ENCODE measurements at regions not wholly inside any gene's neighbourhood (a gene's known extent, or its start where the extent isn't known, plus 50 kb on each side); places are given as distances from the start of the nearest gene placed in this dataset.

DNA sequence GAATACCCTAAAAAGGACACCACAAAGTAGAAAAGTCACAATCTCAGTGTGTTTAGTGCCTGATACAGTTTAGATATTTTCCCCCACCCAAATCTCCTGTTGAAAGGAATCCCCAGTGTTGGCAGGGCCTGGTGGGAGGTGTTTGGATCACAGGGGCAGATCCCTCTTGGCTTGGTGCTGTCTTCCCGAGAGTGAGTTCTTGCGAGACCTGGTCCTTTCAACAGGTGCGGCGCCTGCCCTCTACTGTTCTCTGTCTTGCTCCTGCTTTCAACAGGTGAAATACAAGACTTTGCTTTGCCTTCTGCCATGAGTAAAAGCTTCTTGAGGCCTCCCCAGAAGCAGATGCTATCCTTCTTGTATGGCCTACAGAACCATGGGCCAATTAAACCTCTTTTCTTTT lies 534.3 kb upstream of the NRSN1 start:
- DNase-seq (ENCODE audit: extremely low read depth, low read depth): no peak

GRCh38 chr6:23600118-23600517 lies 525.9 kb upstream of the NRSN1 start:
- no peak for DNase-seq (ENCODE audit: extremely low read depth, low read depth)

DNA sequence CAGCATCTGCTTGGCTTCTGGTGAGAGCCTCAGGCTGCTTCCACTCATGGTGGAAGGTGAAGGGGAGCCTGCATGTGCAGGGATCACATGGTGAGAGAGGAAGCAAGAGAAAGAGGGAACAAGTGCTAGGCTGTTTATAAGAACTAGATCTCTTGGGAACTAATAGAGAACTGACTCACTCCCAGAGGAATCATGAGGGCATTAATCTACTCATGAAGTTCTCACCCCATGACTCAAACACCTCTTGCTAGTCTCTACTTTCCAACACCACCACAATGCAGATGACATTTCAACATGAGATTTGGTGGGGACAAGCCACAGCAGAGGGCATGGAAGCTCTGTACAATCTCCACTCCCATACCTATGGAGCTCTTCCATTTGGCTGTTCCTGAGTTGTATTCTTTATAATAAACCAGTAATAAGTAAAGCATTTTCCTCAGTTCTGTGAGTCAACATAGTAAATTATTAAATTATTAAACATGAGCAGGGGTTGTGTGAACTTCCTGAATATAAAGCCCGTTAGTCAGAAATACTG lies 524.1 kb upstream of the NRSN1 start:
- no peak for DNase-seq (ENCODE audit: extremely low read depth, low read depth)

- no peak for DNase-seq (ENCODE audit: extremely low read depth, low read depth)
Measured at GRCh38 chr6:23608931-23609435, 517.0 kb upstream of the NRSN1 start.

DNA sequence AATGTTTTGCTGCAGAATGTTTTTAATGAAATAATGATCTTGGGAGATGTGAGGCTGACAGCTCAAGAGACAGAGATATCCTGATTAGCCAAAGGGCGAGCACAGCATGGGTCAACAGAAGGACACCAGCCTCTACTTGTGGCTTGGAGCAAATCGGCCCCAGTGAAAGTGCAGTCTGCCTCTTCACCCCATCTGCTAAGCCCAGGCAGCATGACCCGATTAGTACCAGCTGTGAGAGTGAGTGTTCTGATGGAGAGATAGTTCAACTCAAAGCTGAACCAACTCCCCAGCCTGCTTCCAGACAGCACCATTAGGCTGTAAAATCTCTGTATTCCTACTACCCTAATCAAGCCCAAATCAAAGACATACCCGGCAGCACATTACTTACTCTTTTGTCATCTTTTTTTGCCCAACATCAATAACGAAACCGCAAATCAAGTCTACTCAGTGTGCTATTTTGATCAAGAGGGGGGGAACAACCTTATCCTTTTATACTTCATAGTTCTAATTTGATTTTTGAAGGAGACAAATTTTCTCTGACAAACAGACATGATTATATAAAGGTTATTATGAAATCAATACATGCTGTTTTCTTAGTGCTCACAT lies 514.1 kb upstream of the NRSN1 start:
- no peak for DNase-seq (ENCODE audit: extremely low read depth, low read depth)

DNA sequence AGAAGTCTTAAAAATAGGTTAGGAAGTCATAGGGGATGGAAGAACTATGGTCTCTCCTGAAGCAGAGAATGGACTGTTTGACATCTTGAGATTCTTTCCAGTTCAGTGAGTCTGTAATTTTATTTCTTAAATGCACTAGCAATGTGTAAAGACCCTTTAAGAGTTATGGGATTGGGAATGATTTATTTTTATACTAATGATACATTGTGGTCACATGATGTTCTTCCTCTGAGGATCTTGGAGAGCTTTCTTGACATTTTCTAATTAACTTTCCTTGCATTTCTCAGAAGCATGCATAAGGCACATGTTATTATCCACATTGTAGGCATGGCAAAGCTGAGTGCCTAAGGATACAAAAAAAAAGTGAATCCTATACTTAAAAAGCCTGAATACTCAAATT lies 507.6 kb upstream of the NRSN1 start:
- DNase-seq (ENCODE audit: extremely low read depth, low read depth): no peak

DNA sequence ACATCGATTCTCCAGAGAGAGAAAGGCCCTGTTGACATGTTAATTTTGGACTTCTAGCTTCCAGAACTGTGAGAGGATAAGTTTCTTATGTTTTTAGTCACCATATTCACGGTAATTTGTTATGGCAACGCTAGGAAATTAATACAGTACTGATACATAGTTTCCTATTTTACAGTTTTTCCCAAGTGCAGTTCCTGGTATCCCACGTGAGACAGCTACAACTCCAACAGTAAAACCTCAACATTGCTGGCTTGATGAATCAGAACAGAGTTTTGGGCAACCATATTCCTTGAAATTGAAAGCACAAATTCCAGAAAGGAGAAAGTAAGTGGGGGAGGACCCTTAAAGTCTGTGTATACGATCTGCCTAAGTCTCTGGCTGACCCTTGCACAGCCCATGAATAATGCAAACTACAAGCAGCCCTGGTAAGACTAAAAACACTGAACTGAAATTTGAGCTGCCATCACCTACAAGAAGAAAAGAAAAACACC lies 505.1 kb upstream of the NRSN1 start:
- DNase-seq (ENCODE audit: extremely low read depth, low read depth): no peak

GRCh38 chr6:23630726-23631635 lies 495.0 kb upstream of the NRSN1 start:
- DNase-seq (ENCODE audit: extremely low read depth, low read depth): no peak

GRCh38 chr6:23633996-23634395 lies 492.0 kb upstream of the NRSN1 start:
- DNase-seq (ENCODE audit: extremely low read depth, low read depth): no peak

DNA sequence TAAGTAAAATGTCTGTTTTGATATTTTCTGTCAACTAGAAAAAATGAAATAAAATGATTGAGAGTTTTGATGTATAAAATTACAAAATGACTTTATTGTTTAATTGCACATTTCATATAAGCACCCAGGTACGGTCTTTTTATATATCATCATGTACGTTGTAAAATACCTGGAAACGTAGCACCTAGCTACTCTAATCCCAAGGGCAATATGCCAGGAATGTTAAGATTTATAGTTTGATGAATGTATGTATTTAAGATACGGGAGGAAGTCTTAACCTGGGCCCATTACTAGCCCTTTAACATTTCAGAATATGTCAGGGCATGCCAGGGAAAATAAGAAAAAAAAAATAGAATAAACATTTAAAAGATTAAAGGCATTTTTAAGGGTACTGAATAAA lies 490.9 kb upstream of the NRSN1 start:
- no peak for DNase-seq (ENCODE audit: extremely low read depth, low read depth)

DNA sequence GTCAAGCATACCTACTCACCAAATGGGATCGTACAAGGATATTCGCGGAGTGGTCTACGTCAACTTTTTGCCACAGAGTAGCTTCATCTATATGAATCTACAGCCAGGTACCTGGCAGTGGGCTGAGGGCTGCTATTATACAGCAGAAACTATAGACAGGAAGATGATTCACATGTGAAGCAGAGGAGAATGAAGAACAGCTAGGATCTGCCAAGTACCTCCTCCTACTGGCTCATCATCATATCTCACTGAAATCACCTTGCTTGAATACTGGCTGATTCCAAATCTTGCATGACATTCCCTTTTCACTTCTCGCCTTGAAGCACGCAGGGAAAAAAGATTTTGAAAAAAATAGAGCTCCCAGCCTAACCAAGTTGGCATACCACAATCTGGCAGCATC lies 488.7 kb upstream of the NRSN1 start:
- no peak for DNase-seq (ENCODE audit: extremely low read depth, low read depth)

GRCh38 chr6:23642849-23643248 lies 483.2 kb upstream of the NRSN1 start:
- DNase-seq (ENCODE audit: extremely low read depth, low read depth): no peak

GRCh38 chr6:23647045-23647444 lies 479.0 kb upstream of the NRSN1 start:
- DNase-seq (ENCODE audit: extremely low read depth, low read depth): no peak

GRCh38 chr6:23650676-23651075 lies 475.3 kb upstream of the NRSN1 start:
- no peak for DNase-seq (ENCODE audit: extremely low read depth, low read depth)

- DNase-seq (ENCODE audit: extremely low read depth, low read depth): no peak
Measured at GRCh38 chr6:23654745-23655144, 471.3 kb upstream of the NRSN1 start.

GRCh38 chr6:23655525-23655924 lies 470.5 kb upstream of the NRSN1 start:
- DNase-seq (ENCODE audit: extremely low read depth, low read depth): no peak

DNA sequence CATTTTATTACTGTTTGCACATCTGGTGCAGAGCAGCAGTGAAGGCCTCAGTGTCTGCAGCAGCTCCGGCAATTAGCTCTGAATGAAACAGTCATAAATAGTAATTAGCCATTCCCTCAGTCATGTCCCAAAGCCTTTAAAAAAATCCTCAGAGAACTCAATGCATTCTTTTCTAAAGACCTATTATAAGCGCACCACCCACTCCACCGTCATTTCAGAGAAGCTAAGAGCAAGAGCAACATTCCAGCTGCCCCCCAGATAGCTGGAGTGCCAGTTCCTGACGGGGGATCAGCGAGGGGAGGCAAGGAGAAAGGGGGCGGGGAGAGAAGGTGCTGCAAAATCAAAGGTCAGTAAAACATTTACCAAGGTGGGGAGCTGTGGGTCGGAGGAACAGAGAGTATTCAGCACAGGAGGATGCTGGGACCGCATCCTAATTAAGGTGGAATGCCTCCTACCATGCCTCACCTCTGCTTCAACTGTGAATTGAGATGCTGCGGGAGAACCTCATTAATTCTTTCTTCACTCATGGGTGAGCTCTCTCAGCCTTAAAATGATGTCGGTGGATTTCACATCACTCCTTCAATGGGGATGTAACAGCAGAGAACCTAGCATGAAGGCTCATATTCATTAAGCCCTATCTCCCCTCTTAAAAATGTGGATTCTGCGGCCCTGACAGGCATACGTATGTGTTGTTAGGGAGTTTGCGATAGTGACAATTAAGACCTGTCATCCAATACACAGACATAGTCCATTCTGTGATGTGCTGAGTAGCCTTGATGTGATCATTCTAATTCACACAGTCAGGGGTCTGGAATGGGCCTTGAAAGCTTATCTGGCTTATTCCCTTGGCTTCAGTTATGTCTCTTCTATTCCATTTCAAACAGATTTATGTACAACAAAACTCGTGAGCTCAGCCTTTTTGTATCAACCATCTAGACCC lies 469.5 kb upstream of the NRSN1 start:
- no peak for DNase-seq (ENCODE audit: extremely low read depth, low read depth)

GRCh38 chr6:23659125-23659524 lies 466.9 kb upstream of the NRSN1 start:
- DNase-seq (ENCODE audit: extremely low read depth, low read depth): peak; percentile 21

- no peak for DNase-seq (ENCODE audit: extremely low read depth, low read depth)
Measured at GRCh38 chr6:23661549-23661948, 464.5 kb upstream of the NRSN1 start.

DNA sequence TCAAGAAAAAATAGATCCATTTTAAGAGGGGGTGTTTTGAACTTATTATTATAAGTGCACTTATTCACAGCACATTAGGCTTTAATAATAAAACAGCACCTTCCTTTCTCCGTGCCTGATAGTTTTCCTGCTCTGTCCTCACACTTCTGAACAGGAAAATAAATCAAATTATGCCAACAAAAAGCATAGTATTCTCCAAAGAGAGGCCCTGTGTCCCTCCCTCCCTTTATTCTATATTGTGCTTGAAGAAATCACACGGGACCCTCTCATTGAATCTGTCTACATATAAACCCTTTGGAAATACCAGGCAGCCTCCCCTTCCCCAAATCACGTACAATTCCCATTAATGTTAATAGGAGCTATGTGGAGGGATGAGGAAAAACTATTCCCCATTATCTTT lies 462.9 kb upstream of the NRSN1 start:
- DNase-seq (ENCODE audit: extremely low read depth, low read depth): no peak

DNA sequence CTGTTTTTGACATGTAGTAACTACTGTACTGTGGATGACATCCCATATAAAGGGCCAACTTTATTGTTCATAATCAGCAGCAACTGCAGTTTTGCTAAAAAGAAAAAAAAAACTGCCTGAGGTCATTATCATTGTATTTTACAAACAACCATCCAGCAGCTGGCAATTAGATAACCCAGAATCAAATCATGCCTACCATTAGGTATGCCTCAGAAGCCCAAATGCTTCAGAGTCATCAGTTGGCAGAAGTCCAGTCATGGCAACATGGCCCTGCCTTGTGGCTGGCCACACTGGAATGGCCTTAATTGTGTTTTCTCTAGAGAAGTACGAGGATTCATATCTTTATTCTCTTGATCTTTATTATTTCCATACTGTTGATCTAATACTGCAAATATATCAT lies 462.4 kb upstream of the NRSN1 start:
- no peak for DNase-seq (ENCODE audit: extremely low read depth, low read depth)
